Epidermal melanocyte (primary cell): ENCODE measurements at regions not wholly inside any gene's neighbourhood (a gene's known extent, or its start where the extent isn't known, plus 50 kb on each side); places are given as distances from the start of the nearest gene placed in this dataset.

Experiments used
- DNase-seq: peaks from one replicate; pipeline ENCODE4 v3.0.0; 2011; ENCODE audit warnings: low spot score; ENCODE audit not compliant: insufficient read length

DNA sequence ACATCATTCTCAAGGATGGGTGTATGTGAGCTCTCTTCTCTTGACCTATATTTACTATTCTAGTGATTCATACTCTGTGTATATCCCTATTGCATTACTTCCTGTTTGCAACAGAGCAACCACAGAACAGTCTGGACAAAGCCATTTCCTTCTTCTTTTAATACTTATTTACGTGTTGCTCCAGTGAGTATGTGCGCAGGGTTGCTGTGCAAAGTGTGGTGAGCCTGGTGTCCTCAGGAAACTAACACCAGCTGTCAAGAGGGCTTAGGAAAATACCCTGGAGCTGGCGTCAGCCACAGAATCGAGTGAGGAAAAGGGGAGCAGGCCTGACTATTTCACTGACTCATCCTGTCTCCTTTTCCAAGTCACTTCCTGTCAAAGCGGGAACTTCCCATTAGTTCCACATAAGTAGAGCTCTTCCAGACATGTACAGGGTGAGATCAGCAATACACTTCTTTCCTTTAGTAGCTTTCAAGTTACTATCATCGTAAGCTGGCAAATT is 214.1 kb upstream of the COPS8 start:
- peak; percentile 71 for DNase-seq

DNA sequence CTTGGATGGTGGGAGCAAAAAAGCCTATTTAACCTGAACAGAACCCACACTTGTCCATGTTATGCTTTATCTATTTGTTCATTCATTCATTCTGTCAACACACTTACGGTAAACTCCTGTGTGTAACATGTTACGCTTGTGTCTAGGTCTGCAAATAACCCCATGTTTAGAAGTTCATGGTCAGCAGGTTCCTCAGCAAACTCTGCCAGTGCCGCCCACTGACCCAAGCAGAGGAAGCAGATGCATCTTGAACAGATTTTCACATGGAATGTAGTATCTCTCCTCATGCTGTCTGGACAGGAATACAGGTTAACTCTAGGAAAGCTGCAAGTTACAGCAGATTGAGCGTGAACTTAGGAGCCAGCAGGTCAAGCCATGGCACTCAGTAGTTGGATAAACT is 213.7 kb upstream of the COPS8 start:
- DNase-seq, result no peak

DNA sequence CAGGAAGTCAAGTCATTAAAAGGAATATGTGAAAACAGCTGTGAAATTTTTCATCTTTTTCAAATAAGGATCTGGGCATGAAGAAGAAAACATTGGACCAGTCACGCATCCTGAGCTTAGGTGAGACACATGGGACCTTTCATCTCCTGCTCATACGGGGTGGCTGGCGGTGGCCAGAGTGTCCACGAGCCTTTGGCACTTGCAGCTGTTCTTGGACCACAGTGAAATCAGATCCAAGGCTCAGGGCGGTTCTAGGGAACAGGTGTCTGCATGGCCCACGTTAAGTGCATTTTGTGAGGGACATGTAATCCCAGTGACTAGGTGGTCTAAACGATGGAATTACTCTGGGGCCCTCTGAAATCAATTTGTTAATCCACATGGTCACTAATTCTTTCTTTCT is 212.7 kb upstream of the COPS8 start:
- DNase-seq, result no peak

DNA sequence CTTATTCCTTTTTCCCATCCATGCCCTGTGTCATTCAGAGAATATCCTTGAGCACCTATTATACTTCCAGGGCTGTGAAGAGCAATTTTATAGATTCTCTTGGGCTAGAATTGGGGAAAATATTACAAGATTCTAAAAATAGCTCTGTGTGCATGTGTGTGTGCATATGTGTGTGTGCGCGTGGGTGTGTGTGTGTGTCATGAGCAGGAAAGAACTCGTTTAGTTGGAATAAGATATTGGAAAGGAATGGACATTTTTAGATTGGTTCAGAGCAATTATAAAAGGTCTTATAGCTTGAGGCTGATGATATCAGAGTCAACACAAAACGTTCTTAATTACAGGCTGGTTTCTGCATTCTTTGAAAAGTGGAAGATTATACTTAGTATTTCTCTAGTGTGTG is 212.1 kb upstream of the COPS8 start:
- no peak for DNase-seq

DNA sequence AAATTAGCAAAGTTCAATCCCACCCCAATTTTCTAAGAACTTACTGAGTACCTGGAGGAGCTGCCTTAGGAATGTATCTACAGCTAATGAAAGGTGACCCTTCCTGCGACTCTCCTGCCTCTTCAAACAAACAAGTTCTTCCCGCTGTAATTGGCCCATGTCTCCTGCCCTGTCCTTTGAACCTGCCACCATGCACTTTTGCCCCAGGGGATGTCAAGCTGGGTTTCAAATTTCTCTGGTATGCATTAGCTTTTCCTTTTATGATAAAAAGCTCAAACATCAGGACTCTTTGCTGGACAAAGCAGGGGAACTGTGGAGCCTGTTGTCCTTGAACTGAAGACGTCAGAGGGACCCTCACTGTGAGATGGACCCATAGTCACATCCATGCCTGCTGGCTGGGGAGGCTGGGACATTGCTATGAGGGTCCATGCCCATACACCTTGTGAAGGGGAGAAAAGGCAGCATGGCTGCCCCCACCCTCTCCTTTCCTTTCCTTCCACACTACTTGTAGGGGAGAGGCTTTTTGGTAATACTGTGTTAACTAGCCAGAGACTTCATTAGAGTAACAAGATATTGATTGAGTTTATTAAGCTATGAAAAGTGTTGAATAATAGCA is 210.7 kb upstream of the COPS8 start:
- no peak for DNase-seq

DNA sequence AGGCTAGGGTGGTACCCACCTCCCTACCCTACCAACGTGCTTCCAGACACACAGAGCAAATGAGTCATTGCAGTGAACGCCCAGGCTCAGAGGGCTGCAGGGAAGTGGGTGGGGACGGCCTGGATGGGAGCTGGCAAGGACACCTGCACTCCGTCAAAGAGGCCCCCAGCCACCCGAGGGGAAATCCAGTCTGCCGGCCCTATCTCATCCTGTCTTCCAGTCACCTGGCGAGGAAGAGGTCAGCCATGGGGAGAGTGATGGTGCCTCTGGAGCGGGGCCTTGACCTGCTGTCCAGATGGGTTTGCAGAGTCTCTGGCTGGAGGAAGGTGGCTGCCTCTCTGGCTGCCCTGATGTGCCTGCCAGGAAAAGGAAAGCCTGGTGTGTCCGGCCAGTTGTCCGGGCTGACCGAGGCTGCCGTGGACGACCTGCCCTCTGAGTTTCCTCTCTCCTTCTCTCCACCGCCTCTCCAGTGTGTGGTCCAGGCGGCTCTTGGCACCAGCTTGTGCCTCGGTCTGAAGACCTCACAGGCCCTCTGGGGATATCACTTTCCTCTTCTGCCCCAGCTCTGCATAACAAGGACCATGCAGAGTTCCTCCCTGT is 209.7 kb upstream of the COPS8 start:
- DNase-seq, result no peak

DNA sequence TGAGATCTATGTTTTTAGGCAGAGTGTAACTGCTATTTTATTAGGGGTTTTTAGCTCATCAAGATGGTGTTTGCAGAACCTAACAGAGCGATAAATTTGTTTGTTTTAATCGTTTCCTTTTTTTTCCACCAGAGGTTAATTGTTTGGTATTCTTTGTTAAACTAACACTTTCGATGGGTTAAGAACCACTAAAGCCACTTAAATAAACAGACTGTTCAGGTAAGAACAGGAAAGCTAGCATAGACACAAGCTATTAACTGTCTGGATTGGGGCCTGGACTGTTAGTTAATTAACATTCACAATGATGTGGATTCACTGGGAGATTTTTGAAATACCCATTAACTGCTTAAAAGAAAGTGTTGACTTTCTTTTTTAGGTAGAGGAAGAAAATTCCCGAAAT is 209.0 kb upstream of the COPS8 start:
- DNase-seq, result no peak

DNA sequence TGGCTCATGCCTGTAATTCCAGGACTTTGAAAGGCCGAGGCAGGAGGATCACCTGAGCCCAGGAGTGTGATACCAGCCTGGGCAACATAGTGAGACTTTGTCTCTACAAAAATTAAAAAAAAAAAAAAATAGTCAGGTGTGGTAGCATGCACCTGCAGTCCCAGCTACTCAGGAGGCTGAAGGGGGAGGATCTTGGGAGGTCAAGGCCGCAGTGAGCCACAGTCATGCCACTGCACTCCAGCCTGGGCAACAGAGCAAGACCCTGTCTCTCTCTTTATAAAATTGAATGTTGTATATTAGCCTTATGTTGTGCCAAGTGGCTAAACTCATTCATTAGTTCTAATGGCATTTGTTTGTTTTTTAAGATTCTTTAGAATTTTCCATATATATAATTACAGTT is 207.7 kb upstream of the COPS8 start:
- DNase-seq, result no peak

DNA sequence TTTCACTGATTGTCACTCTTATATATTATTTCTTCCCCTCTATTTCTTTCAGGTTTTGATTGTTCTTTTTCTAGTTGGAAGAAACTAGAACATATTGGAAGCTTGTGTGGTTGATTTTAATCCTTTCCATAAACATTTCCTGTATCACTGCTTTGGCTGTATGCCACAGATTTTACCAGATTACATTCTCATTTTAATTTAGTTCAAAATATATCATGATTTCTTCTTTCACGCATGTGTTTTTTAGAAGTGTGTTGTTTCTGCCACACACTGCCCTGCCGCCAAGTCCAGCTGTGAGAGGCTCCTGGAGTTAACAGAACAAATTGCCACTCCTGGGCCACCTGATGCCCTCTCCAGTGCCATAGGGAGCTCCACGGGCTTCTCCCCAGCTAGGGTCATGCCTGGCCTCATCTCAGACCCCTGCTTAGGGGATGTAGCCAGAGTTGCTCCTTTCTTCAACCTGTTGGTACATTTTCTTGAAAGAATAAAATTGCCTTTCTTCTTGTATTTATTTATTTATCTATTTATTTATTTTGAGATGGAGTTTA is 206.2 kb upstream of the COPS8 start:
- DNase-seq, result no peak

DNA sequence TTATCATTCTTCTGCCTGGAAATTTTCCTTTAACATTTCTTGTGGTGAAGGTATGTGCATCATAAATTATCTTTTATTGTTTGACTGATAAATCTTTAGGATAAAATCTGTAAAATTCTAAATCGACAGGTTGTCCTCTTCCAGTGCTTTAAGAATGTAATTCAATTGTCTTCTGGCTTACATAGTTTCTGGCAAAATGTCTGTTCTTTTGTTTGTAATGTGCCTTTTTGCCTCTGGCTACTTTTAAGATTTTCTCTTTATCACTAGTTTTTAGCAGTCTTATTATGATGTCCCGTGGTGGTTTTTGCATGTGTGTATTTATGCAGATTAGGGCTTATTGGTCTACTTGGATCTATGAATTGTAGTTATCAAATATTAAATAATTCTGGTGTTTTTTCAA is 203.6 kb upstream of the COPS8 start:
- no peak for DNase-seq

DNA sequence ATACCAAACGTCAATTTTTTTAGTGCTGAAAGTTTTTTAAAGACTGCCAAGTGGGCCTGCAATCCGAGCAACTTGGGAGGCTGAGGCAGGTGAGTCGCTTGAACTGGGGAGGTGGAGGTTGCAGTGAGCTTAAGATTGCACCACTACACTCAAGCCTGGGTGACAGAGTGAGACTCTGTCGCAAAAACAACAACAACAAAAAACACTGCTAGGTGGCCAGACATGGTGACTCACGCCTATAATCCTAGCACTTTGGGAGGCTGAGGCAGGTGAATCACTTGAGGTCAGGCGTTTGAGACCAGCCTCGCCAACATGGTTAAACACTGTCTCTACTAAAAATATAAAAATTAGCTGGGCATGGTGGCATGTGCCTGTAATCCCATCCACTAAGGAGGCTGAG is 202.8 kb upstream of the COPS8 start:
- no peak for DNase-seq

DNA sequence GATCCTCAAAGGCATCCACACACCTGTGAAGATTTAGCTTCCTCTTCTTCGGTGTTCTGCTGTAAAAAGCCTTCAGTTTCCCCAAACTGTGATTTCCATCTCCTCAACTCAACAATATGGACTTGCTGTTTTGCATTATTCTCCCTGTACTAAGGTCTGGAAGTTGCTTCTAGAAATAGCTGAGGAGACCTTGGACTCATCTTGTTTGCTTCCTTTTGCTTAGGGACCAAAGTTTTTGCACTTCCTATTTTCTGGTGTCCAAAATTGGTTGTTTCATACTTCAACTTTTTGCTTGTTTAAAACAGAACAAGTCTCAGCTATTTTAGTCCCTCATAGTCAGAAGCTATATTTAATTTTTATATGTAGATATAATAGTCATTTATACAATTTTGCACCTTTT is 201.9 kb upstream of the COPS8 start:
- no peak for DNase-seq

DNA sequence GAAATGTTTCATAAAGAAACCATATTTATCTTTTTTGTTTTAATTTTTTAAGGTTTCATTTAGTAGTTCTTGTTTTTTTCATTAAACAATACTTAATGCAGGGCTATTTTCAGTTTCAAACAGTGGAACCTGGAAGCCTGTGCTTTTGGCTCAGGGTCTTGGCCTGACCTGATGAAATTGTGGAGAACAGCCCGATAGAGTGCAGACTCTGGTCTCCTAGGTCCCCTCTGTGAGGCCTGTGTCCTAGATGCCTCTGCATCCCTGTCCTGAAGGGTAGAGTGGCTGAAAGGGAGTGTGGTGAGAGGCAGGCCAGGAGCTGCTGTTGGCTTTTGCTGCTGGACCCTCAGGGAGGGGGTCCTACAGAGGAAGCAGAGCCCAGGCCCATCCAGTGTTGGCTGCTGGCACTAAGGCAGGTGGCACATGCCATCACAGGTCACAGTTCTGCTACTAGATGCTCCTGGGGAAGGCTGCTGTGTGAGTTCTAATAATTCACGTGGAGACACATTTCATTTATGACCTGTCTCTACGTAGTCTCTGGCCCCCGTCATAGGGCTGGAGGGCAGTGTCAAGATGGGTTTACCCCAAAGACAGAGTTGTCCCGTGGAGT is 201.0 kb upstream of the COPS8 start:
- no peak for DNase-seq

DNA sequence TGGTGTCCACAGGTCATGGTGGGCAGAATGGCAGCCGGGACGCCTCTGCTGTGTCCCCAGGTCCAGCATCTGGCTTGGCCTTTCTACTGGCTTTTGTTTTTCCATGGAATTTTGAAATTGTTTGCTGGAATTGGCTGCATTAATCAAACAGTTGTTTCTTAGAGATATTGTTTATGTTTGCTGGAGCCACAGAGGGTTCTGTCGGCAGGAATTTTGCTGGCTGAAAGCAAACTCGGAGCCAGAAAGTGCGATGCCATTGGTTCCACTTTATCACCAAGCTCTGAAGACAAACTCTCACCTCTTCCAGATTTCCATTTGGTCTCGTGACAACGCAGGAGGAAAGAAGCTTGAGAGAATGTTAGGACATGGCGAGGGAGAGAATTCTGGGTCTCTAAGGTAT is 199.2 kb upstream of the COPS8 start:
- no peak for DNase-seq

DNA sequence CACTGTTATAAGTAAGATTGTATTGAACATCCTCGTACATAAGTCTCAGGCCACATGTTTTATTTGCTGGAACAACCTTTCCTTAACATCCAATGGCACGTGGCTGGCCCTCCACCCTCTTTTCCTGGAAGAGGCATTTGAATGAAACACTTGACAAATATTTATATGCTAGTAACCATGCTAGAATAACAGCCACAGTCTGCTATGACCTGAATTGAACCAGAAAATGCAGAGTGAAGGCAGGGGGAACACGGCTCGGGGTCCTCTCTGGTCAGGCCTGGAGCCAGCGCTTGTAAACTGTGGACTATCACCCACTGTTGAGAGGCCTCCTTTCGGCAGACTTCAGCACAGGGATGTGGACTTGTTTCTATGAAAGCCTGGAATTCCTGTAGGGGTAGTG is 198.2 kb upstream of the COPS8 start:
- no peak for DNase-seq

DNA sequence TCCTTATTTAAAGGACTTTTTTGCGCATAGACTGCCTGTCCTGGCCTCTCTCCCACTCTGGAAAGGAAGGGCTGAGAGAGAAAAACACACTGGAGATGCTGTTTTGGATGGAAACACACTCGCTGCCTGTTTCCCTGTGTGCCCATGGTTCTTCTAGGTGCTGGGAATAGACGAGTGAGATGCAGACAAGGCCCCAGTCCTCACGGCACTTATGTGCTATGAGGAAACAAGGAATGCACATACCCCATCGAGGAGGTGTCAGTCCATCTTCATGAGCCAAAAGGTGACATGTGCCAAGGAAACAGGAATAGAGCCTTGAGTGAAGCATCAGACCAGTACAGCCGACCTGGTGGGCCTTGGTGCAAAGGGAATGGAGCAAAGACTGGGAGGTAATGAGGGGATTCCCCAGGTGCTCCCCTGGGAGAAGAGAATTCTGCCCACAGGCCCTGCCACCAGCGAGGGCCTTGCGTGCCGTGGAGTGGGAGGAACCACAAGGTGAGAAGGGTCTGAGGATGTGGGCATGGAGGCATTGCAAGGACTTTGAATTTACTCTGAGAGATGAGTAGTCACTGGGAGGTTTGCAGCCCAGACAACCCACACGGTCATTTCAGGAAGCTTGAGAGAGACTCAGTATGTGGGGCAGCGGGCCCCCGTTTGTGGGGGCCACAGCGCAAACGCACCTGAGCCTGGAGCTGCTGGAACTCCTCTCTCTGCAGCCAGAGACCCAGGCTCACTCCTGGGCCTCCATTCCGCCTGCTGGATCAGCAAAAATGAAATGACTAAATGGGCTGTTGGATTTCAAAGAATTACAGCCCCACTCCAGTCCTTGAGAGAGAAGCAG is 197.5 kb upstream of the COPS8 start:
- no peak for DNase-seq

DNA sequence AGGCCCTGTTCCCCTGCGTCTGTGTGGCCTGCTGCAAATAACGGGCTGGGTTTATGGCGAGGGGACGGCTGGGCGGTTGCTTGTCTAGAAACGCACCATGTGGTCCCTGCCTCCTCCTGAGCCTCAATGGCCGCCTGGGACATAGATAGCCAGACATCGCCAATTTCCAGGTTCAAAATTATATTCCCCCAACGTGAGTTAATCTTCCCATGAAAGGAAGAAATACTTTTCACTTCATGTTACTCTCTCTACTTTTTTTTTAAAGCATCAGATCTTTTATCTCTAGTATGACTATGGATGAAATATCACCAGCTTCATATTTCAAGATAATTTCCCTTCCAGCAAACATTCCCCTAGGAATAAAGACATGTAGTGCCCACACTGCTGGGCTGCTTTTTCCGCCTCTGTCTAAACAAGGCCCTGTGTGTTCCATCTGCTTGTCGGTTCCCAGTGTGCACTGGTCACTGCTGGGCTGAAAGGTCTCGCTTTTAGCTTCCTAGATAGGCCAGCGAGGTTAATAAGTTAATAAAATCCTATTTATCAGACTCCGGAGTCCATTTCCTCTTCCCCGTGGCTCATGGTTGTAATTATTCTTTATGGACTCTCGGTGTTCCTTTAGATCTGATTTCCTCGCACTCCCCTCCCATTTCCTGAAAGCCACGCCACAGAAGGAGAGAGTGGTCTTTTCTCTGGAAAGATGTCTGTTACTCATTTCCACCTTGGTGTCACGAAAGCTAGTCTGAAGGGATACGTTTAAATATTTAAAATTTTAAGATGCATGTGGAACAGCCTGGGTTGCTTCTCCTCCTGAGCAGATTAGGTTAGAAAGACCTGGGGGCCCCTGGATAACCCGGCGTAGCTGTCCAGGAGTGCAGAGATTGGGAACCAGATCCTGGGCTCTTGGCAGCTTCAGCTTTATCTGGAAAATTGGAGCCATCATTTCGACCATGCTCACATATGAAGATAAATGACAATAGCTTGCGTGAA is 196.6 kb upstream of the COPS8 start:
- DNase-seq, result no peak

DNA sequence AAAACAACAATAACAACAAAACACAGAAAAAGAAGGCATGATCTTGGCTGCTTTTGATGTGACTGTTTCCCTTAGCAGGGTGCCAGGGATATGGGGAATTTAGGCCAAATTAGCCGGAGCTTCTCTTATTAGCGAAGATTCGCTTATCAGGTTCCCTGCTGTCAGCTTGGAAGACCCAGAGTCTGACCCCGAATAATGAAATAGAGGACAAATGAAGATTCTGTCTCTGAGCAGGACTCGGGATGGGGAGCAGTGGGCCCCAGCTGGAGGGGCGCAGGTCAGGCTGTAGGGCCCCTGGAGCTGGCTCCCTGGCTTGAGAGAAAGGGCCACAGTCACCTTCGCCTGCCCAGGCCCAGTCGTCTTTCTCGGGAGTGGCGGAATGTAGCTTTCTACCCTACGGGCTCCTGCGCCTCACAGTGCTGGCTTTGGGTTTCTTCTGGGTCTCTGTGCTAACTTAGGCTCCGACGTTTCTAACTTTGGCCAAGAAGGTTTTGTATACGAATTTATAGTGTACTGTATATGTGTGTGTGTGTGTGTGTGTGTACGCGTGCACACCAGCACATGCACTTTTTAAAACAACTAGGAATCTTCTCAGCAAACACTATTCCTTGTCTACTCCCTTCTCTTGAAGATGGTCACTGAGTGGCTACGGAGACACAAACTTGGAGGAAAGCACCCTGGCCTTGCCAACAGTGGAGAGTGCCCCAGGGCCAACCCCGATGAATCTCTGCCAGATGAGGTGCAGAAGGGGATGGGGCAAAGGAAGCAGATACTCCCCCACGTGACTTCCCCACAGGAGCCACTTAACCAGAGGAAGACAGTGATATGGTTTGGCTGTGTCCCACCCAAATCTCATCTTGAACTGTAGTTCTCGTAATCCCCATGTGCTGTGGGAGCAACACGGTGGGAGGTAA is 195.6 kb upstream of the COPS8 start:
- no peak for DNase-seq

DNA sequence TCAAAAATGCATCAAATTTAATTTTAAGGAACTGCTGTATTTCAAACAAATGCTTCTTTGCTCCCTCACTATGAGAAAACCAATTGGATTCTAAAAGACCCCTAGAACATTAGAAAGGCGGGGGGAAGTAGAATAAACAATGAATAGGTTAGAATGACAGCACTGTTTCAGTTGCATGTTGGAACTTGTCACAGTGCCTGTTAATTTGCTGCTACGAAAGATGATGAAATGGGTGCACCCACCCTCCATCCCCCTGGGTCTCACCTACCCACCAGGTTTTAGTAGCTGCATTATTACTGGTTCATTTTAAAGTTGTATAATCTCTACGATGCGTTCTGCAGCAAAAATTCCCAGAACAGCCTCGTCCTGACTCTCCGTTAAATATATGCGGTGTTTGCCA is 193.0 kb upstream of the COPS8 start:
- DNase-seq, result no peak

DNA sequence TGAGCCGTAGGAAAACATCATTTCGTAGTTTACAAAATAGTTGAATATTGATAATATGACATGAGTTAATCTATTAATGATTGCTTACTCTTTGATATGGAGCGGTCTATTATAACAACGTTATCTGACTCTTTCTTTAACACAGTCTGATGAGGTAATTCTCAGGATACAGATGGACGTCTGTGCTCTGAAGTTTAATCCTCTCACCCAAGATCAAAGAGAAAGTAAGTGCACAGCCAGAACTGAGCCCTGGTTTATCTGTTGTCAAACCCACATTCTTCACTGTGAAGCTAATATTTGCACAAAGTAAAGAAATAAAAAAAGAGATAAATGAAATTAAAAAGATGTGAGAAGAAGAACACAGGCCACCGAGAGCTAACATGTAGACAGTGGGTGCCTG is 190.9 kb upstream of the COPS8 start:
- DNase-seq, result no peak
